Fibroblast of gingiva (primary cell): ENCODE measurements at regions not wholly inside any gene's neighbourhood (a gene's known extent, or its start where the extent isn't known, plus 50 kb on each side); places are given as distances from the start of the nearest gene placed in this dataset.
A peak's percentile ranks its signal among the peaks of the same experiment; 100 is the strongest.
"Not testable (repeated sequence)": the region's sequence is repeated elsewhere in the genome, so short reads cannot be mapped to it uniquely, and the experiment has no call there.

Experiments used
- DNase-seq: peaks from one replicate; pipeline ENCODE4 v3.0.0-alpha.2; 2011; ENCODE audit warnings: low read depth

DNA sequence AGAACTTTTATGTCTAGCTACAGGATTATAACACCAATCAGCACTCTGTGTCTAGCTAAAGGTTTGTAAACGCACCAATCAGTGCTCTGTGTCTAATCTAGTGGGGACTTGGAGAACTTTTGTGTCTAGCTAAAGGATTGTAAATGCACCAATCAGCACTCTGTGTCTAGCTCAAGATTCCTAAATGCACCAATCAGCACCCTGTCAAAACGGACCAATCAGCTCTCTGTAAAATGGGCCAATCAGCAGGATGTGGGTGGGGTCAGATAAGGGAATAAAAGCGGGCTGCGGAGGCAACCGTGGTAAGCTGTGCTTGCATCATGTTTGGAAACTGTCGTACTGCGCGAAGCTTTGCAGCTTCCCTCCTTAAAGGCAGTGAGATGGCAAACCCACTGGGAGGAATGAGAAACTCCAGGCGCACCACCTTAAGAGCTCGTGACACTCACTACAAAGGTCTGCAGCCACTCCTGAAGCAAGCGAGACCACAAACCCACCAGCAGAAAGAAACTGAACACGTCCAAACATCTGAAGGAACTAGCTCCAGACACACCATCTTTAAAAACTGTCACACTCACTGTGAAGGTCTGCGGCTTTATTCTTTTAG is 112.1 kb upstream of the DUSP22 start:
- not testable (repeated sequence) for DNase-seq

DNA sequence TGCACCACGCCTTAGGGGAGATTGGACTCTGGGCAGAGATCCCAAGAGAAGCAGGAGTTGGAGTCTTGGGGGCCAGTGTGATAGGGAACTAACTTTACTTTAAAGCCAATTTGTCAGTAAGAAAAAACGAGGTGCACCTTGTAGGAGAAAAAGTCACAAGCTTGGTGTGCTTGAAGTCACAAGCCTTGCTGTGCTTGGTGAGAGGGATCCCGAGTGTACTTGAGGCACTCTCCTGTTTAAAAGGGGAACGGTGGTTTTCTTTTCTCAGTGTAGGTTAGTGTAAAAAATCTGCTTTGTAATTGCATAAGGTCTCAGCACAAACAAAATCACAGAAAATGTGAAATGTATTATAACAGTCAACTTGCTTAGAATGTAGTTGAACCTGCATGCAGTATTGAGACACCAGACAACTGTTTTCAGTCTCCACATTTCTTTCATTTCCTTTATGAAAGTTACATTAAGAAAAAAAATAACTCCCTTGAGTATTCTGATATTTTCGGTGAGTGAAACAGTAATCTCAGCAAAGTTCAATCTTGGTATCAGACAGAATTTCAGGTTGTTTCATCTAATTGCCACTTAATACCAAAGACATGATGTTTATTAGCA is 111.1 kb upstream of the DUSP22 start:
- no peak for DNase-seq

DNA sequence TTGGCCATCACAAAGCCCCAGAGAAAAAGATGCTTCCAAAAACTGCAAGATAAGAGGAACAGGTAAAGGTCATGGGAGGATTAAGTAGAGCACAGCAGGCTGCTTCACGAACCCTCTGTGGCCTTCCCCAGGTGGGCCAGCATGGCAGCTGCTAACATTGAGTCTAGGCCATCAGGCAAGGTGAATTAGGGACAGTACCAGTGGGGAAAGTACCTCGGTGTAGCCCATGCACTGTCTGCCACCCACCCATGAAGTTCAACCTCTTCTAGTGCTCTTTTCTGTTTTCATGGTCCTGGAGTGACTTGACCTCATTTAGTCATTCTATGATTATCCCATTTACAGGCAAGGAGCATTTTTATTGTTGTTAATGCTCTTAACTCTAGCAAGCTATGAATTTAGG is 108.6 kb upstream of the DUSP22 start:
- no peak for DNase-seq

DNA sequence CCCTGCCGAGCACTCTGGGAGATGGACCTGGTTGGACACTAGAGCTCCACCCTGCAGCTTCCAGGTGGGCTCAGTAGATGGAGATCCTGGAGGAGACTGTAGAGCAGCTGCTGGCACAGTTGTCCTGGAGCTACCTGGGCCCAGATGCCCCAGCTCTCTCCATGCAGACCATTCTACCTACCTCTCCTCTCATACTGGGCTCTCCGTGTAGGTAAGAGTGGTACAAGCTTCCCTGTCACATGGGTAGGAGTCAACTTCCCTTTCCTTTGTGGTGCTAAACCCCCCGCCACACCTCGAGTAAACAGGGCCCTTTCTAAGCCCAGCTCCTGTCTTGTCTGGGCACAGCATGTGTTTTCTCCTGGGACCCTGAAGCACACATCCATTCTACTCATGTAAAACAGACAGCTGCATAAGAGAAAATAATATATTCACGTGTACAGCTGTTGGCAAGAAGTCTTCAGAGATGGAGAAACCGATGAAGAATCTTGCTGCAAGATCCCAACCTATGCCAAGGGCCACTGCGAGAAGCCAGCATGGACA is 108.1 kb upstream of the DUSP22 start:
- DNase-seq, result no peak

DNA sequence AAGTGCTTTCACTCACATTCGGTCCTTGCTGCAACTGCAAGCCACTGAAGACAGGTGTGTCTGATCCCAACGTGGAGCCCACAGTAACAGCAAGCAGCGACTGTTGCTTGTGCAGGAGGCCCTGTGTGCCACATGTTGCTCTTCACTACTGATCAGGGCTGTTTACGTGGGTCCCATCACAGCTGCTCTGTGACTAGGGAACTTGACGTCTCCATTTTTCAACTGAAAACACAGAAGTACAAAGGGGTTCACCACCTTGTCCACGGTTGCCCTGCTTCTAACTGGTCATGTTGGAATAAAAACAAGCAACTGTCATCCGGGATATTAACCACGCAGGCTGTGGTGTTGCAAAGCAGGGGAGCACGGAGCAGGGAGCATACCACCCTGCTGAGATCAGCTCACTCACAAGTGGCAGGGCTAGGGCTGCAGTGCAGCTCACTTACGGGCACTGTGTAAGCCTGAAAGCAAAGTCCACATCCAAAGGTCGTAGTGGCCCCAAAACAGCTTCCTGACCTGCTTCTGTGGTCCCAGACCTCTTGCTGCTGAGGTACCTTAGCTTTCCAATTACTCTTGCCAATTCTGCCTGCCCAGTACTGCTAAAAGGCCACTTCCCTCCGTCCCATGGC is 105.8 kb upstream of the DUSP22 start:
- DNase-seq, result no peak

DNA sequence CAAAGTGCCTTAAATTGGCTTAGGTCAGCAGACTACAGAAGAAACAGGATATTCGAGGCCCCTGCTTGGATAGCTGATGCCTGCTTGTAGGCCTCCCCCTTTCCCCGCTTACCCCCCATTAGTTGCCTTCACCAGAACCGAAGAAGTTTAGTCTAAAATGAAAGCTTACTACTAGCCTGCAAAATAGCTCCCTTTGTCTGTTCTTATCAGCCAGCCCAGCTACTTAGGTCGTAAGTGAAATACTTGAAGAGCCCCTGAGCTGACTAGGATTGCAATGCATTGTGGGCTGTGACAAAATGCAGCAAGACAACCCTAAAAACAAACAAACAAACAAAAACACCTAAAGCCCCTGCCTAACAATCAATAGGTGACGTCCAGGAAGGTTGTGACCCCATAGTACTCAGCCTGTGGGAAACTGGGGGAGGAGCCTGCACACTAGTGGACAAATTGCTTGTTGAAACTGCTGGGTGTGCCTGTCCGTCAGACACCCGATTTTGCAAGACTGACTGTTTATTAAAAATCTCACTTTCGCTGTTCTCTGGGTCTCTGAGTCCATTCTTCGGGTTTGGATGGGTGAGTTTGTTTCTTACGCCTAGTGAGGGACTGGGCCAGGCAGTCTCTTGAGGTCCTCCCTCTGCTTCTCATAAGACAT is 105.0 kb upstream of the DUSP22 start:
- DNase-seq, result no peak

DNA sequence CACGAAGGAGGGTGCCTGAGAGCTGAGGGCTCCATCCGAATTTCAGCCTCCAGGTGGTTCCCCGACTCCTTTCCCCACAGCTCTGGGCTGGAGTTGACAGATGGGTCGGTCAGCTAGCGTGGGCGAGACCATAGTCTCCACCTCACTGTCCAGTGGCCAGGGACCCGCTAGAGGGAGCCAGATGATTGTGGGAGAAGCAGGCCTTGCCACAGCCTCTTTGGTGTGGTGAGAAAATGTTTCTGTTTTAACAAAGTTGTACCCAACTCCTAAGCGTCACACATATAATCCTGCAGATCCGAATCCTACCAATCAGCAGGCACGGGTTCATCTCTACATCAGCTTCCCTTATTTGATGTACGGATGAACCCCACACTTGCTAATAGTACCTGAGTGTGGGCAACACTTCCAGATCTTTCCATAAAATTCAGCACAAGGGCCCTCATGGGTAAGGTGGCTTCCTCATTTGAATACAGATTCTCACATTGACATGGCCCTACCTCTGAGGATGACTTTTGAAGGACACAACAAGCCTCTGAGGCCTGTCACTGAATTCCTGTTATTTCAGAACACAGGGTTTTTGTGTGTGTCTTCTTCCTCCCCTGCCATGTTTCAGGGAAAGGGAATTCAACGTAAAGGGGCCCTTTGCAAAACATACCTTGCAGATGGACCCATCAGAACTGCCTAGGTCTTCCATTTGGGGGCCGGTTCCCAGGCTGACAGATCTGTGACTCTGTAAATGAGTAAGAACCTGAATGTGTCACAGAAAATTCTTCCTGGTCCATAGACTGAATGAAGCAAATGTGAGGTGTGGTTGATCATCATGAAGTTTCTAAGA is 103.2 kb upstream of the DUSP22 start:
- DNase-seq, result peak; percentile 62

DNA sequence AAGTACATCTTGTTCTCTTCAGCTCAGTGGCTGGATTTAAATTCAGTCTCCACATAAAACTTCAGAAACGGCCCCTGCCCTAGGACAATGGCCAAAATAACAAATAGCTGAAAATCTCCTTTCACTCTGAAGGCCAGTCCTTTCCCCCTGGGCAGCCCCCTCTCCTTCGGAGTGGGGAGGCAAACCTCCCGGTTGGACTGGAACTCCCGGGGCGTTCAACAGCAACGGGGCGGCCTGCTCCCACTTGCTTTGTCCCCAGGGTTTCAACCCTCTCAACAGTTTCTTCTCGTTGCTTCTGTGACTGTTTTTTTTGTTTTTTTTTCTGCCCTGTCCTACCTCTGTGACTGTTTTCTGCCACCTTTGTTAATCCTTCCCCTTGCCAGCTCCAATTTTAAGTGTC is 102.6 kb upstream of the DUSP22 start:
- DNase-seq, result no peak

DNA sequence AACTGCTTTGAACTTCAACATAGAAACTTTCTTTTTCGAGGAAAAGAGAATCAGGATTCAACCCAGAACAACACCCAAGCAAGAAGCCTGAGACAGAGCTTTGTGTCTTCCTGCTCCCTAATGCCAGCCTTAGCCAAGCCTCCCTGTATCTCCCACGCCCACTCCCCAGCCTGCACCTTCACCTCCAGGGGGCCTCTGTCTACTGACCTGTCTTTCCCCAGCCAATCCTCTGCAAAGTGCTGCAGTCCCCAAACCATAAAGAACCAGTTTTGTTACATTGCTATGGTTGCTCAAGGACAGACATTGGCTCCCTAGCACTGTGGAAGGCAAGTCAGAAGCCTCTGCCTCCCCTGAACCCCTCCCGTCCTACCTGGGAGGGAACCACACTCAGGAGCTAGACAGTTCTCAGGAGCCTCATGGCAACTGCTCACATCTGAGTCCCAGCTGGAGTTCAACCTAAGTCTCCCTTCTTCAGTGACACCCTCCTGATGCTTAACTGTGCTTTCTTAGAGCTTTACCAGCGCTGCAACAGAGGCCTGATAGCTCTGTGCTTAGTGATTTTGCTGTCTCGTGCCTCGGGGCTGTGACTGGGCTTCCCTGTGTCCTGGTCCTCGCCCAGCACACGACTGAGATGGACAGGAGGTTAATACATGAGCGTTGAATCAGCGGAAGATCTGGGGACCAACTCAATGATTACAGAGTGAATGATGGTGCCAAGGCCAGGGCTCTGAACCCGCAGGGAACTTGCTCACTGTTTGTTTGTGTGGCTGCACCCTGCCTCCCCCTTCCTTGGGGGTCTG is 101.5 kb upstream of the DUSP22 start:
- no peak for DNase-seq

DNA sequence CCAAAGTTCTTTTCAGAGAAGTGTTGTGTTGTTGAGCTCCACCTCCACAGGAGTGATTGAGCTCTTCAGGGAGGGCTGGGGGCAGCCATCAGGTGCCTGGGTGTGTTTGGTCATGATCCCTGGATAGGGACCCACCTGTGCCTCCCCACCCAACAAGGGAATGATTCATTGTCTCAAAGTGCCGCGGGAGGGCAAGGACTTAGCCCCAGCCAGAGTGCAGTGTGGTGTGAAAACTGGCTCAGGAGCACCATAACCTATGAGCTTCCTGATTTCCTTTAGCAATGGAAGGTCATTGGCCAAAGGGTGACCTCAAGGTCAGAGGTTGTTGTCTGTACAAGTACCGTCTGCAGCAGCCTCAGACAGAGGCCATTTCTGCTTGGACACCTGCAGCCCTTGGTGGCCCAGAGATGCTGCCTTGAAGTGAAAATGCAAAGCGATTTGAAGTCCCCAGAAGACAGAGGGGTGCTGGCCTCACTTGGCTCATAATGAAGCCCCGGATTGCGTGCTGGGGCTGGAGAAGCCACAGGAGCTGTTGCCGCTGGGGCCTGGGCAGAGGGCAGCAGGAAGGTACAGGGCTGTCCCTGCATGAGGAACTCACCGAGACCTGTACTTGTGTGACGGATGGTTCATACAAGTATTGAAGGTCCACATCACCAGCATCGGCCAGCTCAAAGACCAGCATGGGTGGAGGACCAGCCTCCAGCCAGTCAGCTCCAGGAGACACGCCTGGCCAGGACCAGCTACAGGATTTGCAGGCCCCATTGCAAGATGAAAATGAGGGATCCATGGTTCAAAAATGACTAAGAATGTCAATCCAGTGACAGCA is 100.6 kb upstream of the DUSP22 start:
- DNase-seq, result no peak

DNA sequence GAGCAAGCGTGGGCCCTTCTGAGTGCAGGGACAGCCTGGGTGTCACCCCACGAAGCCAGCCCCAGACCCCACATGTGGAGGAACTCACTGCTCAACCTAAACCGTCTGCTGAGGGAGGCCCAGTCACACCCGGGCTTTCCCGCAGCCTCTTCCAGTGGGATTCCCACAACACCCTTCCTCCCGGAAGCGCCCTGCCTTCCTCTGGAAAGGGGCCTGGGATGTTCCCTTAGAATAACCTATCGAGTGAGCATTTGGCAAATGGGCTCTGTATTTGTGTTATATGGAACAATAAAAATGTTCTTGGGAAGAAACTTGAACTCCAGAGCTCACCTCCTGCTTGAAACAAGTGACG is 100.0 kb upstream of the DUSP22 start:
- no peak for DNase-seq

DNA sequence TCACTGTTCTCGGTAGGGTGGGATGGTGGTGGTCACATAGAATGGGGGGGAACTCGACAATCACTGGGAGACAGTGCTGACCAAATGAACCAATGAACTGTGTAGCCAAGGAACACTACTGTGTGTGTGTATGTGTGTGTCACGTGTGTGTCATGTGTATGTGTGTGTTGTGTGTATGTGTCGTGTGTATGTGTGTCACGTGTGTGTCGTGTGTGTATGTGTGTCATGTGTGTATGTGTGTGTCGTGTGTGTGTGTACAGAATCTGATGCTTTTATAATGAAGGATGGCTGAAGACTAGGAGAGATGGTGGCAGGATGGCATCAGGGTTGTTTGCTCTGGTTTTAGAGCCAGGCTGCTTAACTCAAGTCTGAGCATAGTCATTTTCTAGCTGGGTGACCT is 99.1 kb upstream of the DUSP22 start:
- no peak for DNase-seq

DNA sequence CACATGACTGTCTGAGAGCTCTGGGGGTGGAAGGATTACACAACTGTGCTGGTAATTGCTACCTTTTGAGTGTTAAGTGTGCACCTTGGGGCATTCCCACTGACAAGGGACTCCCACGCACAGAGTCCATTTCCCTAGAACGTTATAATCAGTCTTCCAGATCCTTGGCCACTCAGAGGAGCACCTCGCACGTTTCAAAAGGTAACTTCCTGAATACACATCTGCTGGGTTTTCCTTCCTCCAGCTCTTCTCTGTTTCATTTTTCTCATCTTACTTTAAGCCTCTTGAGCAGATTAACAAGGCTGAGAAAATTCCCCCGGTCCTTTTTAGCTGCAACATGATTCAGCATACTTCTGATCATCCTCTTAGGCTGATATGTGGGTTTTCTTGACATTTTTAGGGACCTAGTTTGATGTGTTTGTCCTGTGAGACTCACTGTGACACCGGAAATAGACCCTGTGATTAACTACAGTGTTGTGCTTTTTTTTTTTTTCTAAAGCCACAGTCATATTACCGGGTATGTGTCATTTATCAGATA is 98.4 kb upstream of the DUSP22 start:
- no peak for DNase-seq

DNA sequence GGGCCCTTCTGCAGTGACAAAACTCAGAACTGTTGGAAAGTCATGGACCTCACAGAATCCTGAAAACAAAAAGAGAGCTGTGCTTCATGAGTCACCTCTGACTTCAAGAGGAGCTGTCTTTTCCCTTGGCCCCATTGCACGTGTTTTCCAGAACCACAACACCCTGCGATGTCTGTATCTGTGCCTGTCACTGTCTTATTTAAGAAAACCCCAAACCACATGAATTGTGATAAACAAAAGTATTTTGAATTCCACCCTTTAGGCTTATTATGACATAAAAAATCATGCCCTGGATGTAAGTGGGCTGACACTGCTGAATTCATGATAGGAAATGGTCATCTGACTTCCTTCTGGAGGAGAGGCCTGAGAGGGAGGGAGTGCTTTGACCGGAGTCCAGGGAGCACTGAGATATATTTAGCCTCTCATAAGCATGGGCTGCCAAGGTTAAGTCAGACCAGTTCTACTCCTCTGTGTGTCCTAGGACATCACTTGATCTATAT is 96.4 kb upstream of the DUSP22 start:
- DNase-seq, result no peak

DNA sequence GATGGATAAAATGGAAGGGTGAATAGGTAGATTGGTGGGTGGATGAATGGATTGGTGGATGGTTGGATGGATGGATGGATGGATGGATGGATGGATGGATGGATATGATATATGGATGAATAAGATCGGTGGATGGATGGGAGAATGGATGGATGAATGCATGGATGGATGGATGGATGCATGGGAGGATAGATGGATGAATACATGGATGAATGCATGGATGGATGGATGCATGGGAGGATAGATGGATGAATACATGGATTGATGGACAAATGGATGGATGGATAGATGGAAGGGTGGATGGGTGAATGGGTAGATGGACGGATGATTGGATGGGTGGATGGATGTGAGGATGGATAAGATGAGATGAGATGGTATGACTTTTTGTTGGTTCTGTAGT is 95.7 kb upstream of the DUSP22 start:
- DNase-seq, result no peak

DNA sequence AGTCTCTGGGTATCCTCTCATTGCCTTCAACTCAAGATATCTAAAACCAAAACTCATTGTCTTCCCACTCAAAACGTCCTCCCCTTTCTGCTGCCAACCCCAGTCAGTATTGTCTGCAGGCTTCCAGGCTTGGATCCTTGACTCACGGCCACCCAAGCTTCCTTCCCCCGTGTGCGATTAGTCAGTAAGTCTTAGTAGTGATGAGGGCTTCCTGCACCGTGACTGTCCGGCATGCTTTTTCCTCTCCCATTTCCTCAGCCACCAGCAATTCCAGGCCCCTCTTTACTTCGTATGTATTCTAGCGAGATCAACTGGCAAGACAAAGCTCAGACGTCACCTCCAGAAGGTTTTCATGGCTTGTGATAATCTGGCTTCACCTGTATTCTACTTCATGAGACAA is 88.6 kb upstream of the DUSP22 start:
- DNase-seq, result no peak

DNA sequence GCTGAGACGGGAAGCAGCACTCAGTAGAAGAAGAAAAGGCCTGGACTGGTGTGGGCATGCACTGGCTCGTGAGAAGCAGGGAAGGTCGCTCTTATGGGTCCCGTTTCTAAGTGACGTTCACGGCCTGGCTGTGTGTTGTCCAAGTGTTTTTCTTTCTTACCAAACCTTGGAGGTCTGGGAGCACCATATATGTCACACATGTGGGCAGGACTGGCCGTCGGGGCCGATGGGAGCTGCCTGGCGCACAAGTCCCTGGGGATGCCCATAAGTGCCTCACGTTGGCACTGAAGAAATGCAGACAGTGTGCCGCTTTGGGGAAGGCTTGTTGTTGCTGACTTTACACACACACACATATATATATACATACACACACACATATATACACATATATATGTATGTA is 86.0 kb upstream of the DUSP22 start:
- no peak for DNase-seq

DNA sequence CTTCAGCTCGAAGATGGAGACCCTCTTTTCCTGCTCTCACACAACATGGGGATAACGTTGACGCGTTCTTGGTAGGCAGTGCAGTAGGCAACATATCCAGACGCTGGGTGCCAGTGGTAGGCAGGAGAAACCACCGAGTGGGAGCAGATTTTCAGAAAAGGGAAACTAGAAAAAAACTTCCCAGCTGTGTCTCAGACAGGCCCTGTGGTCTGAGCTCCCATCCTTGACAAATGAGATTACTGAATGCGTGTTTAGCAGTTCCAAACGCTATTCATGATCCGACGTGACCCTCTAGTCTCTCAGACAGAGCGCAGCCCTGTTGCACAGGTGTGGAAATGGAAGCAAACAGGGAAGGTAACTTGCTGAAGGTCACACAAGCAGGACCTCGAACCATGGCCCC is 83.9 kb upstream of the DUSP22 start:
- DNase-seq, result no peak

DNA sequence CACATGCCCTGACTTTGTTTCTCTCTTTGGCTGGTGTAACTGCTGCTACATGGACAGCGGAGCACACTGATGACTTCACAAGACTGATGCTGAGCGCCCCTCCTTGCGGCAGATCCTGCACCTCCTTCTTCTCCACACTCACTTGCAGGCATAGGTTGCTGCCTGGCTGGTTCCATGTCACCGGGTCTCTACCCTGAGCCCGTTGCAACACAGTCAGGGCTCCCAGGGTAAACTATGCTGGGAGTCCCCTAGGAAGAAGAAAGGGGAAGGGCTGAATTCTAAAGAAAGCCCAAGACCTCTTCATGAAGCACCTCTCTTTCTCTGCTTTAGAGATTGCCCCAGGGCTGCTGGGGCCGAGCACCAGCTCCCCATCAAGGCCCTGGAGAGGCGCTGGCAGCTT is 83.3 kb upstream of the DUSP22 start:
- no peak for DNase-seq

DNA sequence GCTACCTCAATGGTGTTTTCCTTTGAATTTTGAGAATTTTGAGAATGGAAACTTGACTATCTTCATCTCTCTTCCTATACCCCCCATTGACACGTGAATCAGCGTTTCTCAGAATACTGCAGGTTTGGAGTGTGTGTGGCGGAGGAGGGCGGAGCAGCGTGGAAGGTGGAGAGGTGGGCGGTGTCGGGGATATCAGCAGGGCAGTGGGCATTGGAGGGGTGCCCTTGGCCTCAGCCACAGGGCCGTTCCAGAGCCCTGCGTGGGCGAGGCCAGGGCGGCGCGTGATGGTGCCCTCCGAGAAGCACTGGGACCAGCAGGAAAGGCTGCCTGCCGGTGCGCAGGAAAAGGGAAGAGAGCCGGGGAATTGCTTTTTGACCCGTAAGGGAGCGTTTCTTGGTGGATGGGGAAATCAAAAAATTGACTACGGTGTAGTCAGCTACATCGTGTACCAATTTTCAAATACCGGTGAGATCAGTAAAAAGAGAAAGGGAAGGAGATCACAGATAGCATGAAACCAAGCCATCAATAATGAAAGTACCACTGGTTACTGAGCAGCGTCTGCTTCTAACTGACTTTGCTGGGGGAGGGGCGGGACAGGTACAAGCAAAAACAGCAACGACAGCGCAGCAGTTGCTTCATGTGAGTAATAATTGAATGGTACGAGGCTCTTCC is 82.7 kb upstream of the DUSP22 start:
- no peak for DNase-seq
